Activated CD8-positive, alpha-beta T cell treated with anti-CD3 and anti-CD28 coated beads, Interleukin-2, amount 10 ng/mL, durations not matched to agents 7 days and 5 days (primary cell): ENCODE measurements at regions not wholly inside any gene's neighbourhood (a gene's known extent, or its start where the extent isn't known, plus 50 kb on each side); places are given as distances from the start of the nearest gene placed in this dataset.
"Not testable (repeated sequence)": the region's sequence is repeated elsewhere in the genome, so short reads cannot be mapped to it uniquely, and the experiment has no call there.

Source experiments
- ATAC-seq: fragments of 150-1000 bp; cut with Tn5 transposase; one replicate; pipeline ENCODE4 v1.10.0; 2021; ENCODE audit warnings: moderate library complexity
- CTCF ChIA-PET: fragments of 350-600 bp; sonication (Branson Sonifier 250); formaldehyde crosslinking; loops from one replicate; lab custom pipeline; 2021; ENCODE audit warnings: antibody characterized with exemption; lab: Charles Lee
- POLR2A ChIA-PET: fragments of 350-600 bp; sonication (Branson Sonifier 250); formaldehyde crosslinking; loops from one replicate; lab custom pipeline; 2021; ENCODE audit warnings: antibody characterized with exemption; lab: Charles Lee
- DNase-seq: peaks from one replicate; pipeline ENCODE4 v3.0.0-alpha.2; 2020
- H3K27ac Mint-ChIP-seq: one replicate; pipeline ENCODE4 v1.8.0; 2021; ENCODE audit warnings: mild to moderate bottlenecking, mixed read lengths
- H3K27me3 Mint-ChIP-seq: one replicate; pipeline ENCODE4 v1.8.0; 2021; ENCODE audit warnings: low read depth, mixed read lengths
- H3K36me3 Mint-ChIP-seq: one replicate; pipeline ENCODE4 v1.8.0; 2021; ENCODE audit warnings: low read depth, mixed read lengths
- H3K4me1 Mint-ChIP-seq: one replicate; pipeline ENCODE4 v1.8.0; 2021; ENCODE audit warnings: low read depth, mixed read lengths
- H3K4me3 Mint-ChIP-seq: one replicate; pipeline ENCODE4 v1.8.0; 2021; ENCODE audit warnings: mild to moderate bottlenecking, mixed read lengths
- H3K9me3 Mint-ChIP-seq: one replicate; pipeline ENCODE4 v1.8.0; 2022; ENCODE audit warnings: mixed read lengths; ENCODE audit not compliant: insufficient read depth

DNA sequence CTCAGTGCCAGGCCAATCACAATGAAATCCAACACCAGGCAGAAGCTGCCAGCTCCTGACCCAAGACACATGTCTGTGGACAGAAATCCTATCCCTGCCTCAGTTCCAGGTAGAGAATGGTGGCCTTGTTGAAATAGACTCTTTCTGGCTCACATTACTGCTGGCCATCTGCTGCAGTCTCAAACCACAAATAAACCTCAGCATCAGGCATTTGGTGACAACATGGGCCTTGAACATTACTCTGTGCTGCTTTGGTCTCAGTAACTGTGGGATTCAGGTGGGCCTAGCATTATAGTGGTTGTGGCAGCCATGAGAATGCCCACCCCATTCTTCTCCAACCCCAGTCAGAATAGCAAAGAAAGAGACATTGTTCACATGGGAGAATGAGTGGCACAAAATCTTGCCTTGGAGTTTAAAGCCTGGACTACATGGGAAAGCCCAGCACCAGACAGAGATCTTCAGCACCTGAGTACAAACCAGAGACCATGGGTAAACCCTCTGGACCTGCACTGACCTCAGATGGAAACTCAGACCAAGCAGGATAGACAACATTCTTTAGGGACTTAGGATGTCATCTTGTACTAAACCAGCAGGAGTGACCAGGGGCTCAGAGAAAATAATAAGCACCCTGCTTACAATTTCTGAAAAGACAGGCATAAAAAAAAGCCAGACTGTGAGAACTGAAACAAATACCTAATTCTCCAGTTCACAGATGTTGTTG lies 50.4 kb upstream of the TRAM1L1 start:
- Mint-ChIP-seq H3K9me3 (peaks cover 12% of the 10 kb centered on the region), H3K27me3 (no peaks in the 10 kb centered on the region), H3K4me3 (no peak overlapping the region), H3K36me3 (no peaks in the 10 kb centered on the region), H3K4me1 (no peaks in the 10 kb centered on the region), H3K27ac (no peak overlapping the region)
- ATAC-seq (no peak), DNase-seq (no peak)
- POLR2A ChIA-PET = no interaction called here
- CTCF ChIA-PET = no interaction called here

DNA sequence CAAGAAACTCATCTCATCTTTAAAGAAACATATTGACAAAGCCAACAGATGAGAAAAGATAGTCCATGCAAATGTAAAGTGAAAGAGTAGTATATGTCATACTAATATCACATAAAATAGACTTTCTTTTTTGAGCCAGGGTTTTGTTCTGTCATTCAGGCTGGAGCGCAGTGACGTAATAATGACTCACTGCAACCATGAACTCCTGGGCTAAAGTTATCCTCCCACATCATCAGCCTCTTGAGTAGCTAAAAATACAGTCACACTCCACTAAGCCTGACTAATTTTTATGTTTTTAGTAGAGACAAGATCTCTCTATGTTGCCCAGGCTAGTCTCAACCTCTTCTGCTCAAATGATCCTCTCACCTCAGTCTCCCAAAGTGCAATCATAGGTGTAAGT lies 51.8 kb upstream of the TRAM1L1 start:
- no peaks in the 10 kb centered on the region for H3K36me3 Mint-ChIP-seq
- no peaks in the 10 kb centered on the region for H3K4me1 Mint-ChIP-seq
- DNase-seq (no peak), ATAC-seq (no peak)
- POLR2A ChIA-PET = no interaction called here
- H3K27me3 Mint-ChIP-seq = no peaks in the 10 kb centered on the region
- peaks cover 12% of the 10 kb centered on the region for H3K9me3 Mint-ChIP-seq
- no peak overlapping the region for H3K4me3 Mint-ChIP-seq
- no peak overlapping the region for H3K27ac Mint-ChIP-seq
- CTCF ChIA-PET = no interaction called here

DNA sequence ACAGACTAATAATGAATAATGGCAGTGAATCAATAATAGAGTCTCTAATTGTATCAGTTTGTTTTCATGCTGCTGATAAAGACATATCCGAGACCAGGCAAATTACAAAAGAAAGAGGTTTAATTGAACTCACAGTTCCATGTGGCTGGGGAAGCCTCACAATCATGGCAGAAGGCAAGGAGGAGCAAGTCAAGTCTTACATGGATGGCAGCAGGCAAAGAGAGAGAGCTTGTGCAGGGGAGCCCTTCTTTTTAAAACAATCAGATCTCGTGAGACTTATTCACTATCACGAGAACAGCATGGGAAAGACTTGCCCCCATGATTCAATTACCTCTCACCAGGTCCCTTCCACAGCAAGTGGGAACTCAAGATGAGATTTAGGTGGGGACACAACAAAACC lies 53.4 kb upstream of the TRAM1L1 start:
- CTCF ChIA-PET, H3K27me3 Mint-ChIP-seq, POLR2A ChIA-PET, ATAC-seq, H3K36me3 Mint-ChIP-seq, H3K27ac Mint-ChIP-seq, H3K4me3 Mint-ChIP-seq, DNase-seq, H3K4me1 Mint-ChIP-seq: not testable (repeated sequence)
- peaks cover 12% of the 10 kb centered on the region for H3K9me3 Mint-ChIP-seq

DNA sequence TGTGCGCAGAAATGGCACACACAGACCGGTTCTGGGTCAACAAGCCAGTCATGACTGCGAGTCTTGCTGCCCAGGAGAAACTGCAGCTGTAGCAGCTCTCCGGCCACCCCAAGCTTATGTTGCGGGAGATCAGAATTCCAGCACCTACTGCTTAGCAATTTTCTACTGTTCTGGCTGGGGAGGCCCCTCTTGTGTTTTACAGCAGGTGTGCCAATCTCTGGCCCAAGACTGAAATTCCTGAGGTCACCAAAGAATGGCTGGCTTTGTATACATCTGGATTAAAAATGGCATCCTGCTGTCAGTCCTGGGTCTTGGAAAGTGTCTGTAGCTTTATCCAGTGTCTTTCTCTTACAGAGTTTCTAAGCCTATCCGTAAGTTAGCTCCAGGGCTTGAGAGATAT lies 68.9 kb upstream of the TRAM1L1 start:
- no peak for ATAC-seq
- Mint-ChIP-seq H3K9me3 (no peaks in the 10 kb centered on the region), H3K4me3 (no peak overlapping the region), H3K27me3 (no peaks in the 10 kb centered on the region), H3K4me1 (no peaks in the 10 kb centered on the region), H3K27ac (no peak overlapping the region), H3K36me3 (no peaks in the 10 kb centered on the region)
- POLR2A ChIA-PET = no interaction called here
- CTCF ChIA-PET = no interaction called here
- DNase-seq = no peak

DNA sequence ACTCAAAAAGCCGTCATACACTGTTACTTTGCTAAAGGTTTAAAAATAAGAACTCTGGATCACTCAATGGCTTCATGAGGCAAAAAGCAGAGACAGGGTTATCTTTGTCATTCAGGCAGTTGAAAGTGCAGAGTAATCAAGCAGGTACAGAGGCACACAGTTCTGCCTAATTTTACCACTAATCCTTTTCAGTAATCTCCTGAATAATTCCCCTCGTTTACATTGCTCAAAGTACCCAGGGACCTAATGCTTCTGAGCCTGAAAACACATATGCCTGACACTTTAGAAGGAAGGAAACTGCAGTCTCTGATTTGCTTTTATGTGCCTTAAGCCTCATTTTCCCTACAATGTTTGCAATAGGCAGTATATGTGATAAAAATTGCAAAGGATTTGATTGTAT lies 71.4 kb upstream of the TRAM1L1 start:
- Mint-ChIP-seq H3K4me1 (no peaks in the 10 kb centered on the region), H3K9me3 (no peaks in the 10 kb centered on the region), H3K36me3 (no peaks in the 10 kb centered on the region), H3K27ac (no peak overlapping the region), H3K4me3 (no peak overlapping the region), H3K27me3 (no peaks in the 10 kb centered on the region)
- ChIA-PET CTCF (no interaction called here), POLR2A (no interaction called here)
- no peak for ATAC-seq
- DNase-seq = no peak

DNA sequence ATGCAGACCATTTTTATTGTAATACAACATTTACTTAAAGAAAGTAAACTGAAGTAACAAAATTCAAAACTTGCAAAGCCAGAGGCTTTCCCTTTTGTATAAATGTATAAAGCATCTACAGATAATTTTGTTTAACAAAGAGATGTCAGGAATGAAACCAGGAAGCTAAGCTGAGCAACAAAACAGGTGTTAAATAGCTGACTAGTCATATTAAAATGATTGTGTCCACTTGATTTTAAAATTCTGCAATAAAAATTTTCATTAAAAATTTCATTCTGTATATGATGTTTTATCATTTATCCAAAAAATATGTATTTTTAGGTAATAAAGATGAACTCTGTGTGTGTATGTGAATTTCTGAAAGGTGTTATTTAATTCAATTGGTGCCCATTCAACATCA lies 72.0 kb upstream of the TRAM1L1 start:
- ChIA-PET POLR2A (no interaction called here), CTCF (no interaction called here)
- Mint-ChIP-seq H3K9me3 (no peaks in the 10 kb centered on the region), H3K4me1 (no peaks in the 10 kb centered on the region), H3K4me3 (no peak overlapping the region), H3K27ac (no peak overlapping the region), H3K27me3 (no peaks in the 10 kb centered on the region), H3K36me3 (no peaks in the 10 kb centered on the region)
- DNase-seq (no peak), ATAC-seq (no peak)

DNA sequence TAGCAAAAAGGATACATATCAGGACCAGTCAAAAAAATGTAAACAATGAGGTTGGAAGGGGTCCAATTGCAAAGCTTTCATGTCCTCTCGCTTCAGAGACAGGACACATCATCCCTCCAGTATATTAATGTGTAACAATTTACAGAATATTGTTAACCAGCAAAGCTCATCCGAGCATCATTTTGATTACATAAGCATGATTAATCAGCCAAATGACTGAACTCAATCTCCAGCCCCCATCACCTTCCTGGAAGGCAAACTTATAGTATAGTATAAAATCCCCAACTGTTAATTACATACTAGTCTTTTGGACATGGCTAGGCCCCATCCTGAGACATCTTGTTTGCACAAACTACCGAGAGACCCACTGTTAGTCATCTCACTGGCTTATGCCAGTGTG lies 77.6 kb upstream of the TRAM1L1 start:
- Mint-ChIP-seq H3K4me3 (no peak overlapping the region), H3K36me3 (no peaks in the 10 kb centered on the region), H3K27me3 (no peaks in the 10 kb centered on the region), H3K4me1 (no peaks in the 10 kb centered on the region), H3K27ac (no peak overlapping the region), H3K9me3 (no peaks in the 10 kb centered on the region)
- ChIA-PET POLR2A (no interaction called here), CTCF (no interaction called here)
- DNase-seq (no peak), ATAC-seq (no peak)

DNA sequence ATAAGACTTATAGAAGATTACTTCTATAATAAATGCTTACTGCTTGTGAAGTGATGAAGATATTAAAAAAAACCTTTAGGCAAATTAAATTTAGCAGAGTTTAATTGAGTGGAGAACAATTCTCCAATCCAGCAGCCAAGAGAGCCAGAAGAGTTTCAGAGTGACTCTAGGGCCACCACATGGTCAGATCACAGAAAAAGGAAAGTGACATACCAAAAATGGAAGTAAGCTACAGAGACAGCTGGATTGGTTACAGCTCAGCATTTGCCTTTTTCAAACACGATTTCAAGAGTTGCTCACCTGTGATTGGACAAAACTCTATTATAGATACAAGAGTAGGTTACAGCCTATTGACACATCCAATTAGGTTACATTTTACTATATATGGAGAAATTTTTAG lies 79.0 kb upstream of the TRAM1L1 start:
- H3K4me3 Mint-ChIP-seq = no peak overlapping the region
- no peaks in the 10 kb centered on the region for H3K4me1 Mint-ChIP-seq
- H3K36me3 Mint-ChIP-seq = no peaks in the 10 kb centered on the region
- POLR2A ChIA-PET = no interaction called here
- no peaks in the 10 kb centered on the region for H3K9me3 Mint-ChIP-seq
- no peak for DNase-seq
- CTCF ChIA-PET = no interaction called here
- H3K27me3 Mint-ChIP-seq = no peaks in the 10 kb centered on the region
- ATAC-seq = no peak
- H3K27ac Mint-ChIP-seq = no peak overlapping the region

DNA sequence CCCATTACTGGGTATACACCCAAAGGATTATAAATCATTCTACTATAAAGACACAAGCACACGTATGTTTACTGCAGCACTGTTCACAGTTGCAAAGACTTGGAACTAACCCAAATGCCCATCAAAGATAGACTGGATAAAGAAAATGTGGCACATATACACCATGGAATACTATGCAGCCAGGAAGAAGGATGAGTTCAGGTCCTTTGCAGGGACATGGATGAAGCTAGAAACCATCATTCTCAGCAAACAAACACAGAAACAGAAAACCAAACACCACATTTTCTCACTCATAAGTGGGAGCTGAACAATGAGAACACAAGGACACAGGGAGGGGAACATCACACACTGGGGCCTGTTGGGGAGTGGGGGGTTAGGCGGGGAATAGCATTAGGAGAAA lies 90.0 kb upstream of the TRAM1L1 start:
- H3K4me3 Mint-ChIP-seq, H3K9me3 Mint-ChIP-seq, ATAC-seq, H3K36me3 Mint-ChIP-seq, POLR2A ChIA-PET, H3K4me1 Mint-ChIP-seq, CTCF ChIA-PET, H3K27ac Mint-ChIP-seq, H3K27me3 Mint-ChIP-seq, DNase-seq: not testable (repeated sequence)

DNA sequence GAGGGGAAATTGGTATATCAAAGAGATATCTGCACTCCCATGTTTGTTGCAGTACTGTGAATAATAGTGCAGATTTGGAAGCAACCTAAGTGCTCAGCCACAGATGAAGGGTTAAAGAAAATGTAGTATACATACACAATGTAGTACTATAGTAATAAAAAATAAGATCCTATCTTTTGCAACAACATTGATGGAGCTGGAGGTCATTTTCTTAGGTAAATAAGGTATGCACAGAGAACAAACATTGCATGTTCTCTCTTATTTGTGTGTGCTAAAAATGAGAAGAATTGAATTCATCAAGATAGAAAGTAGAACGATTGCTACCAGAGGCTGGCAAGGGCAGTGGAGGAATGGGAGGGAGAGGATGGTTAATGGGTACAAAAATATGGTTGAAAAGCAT lies 117.9 kb upstream of the TRAM1L1 start:
- no peak for ATAC-seq
- Mint-ChIP-seq H3K9me3 (no peaks in the 10 kb centered on the region), H3K4me3 (no peak overlapping the region), H3K36me3 (no peaks in the 10 kb centered on the region), H3K4me1 (no peaks in the 10 kb centered on the region), H3K27ac (no peak overlapping the region), H3K27me3 (no peaks in the 10 kb centered on the region)
- DNase-seq = no peak
- ChIA-PET POLR2A (no interaction called here), CTCF (no interaction called here)

DNA sequence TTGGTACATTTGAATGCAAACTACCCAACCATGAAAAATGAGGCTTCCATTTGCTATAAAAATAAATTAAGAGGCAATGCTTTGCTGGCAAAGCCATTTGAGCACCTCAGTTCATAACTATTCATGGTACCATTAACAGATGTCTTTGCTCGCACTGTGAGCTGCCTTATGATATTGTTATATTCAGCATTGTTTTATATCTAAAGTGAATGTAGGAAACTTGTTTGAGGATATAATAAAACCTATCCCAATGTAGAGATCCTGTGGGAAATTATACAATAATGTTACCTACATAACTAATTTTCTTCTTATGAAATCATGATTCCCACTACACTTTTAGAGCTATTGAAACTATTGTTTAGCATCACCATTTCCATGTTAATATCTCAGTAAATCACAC lies 125.2 kb upstream of the TRAM1L1 start:
- no peaks in the 10 kb centered on the region for H3K4me1 Mint-ChIP-seq
- H3K27ac Mint-ChIP-seq = no peak overlapping the region
- ChIA-PET CTCF (no interaction called here), POLR2A (no interaction called here)
- H3K9me3 Mint-ChIP-seq = no peaks in the 10 kb centered on the region
- DNase-seq (no peak), ATAC-seq (no peak)
- no peak overlapping the region for H3K4me3 Mint-ChIP-seq
- no peaks in the 10 kb centered on the region for H3K27me3 Mint-ChIP-seq
- H3K36me3 Mint-ChIP-seq = no peaks in the 10 kb centered on the region

DNA sequence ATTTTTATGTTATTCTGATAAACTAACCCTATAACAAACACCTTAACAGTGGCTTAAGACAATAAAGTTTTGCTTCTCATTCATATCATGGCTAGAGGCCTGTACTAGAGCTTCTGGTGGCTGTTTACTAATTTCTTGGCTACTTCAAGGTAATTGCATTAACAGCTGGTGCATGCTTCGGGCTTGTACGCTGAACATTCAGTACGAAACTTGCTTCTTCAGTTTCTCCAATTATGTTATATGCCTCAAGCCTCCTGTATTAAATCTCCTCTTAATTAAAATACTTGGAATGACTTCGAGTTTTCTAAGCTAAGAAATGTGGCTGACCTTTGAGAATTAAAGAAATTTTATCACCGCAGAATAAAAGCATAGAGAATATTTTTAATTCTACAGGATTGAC lies 138.9 kb upstream of the TRAM1L1 start:
- ATAC-seq (no peak), DNase-seq (no peak)
- H3K27me3 Mint-ChIP-seq = no peaks in the 10 kb centered on the region
- no peak overlapping the region for H3K4me3 Mint-ChIP-seq
- H3K36me3 Mint-ChIP-seq = no peaks in the 10 kb centered on the region
- ChIA-PET POLR2A (no interaction called here), CTCF (no interaction called here)
- H3K4me1 Mint-ChIP-seq = no peaks in the 10 kb centered on the region
- H3K9me3 Mint-ChIP-seq = no peaks in the 10 kb centered on the region
- no peak overlapping the region for H3K27ac Mint-ChIP-seq

DNA sequence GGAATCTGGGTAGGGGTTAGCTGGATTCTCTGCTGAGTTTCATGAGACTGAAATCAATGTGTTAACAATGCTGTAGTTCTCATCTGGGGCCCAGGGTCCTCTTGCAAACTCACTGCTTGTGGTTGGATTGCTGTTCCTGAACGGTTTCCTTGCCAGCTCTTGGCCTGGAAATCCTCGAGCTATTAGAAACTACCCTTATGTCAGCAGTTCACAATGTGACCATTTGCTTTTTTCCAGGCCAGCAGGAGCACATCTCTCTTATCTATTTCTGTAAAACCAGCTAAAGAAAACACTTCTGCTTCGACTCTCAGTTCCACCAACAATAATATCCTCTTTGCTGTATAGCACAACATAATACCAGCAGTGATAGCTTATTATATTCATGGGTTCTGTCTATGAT lies 140.1 kb upstream of the TRAM1L1 start:
- Mint-ChIP-seq H3K27me3 (no peaks in the 10 kb centered on the region), H3K36me3 (no peaks in the 10 kb centered on the region), H3K9me3 (no peaks in the 10 kb centered on the region), H3K27ac (no peak overlapping the region), H3K4me1 (no peaks in the 10 kb centered on the region), H3K4me3 (no peak overlapping the region)
- POLR2A ChIA-PET = no interaction called here
- DNase-seq = no peak
- CTCF ChIA-PET = no interaction called here
- no peak for ATAC-seq
